Tibial nerve (tissue), 4 donors: ENCODE measurements at regions not wholly inside any gene's neighbourhood (a gene's known extent, or its start where the extent isn't known, plus 50 kb on each side); places are given as distances from the start of the nearest gene placed in this dataset.

Source experiments
- DNase-seq, 2 donors: peaks; one replicate each; pipeline ENCODE4 v3.0.0-alpha.2; 2019; ENCODE audit warnings: low spot score in 2 of 2
- H3K27ac ChIP-seq, 4 donors: fragments of 200-600 bp; sonication (generic) in 3 of 4; one replicate each; pipeline ENCODE4 v1.5.1; 2017 to 2019; ENCODE audit warnings: mild to moderate bottlenecking in 1 of 4
- H3K27me3 ChIP-seq, 2 donors: fragments of 200-600 bp; sonication (generic) in 1 of 2; one replicate each; pipeline versions ENCODE4 v1.5.1 to v1.6.0; 2017 to 2019
- H3K36me3 ChIP-seq, 3 donors: fragments of 200-600 bp; sonication (generic); one replicate each; pipeline ENCODE4 v1.5.1; 2018 to 2019
- H3K4me1 ChIP-seq, 4 donors: fragments of 200-600 bp; sonication (generic) in 3 of 4; one replicate each; pipeline ENCODE4 v1.5.1; 2017 to 2019
- H3K4me3 ChIP-seq, 4 donors: fragments of 200-600 bp; sonication (generic) in 3 of 4; one replicate each; pipeline ENCODE4 v1.5.1; 2017 to 2019; ENCODE audit warnings: mild to moderate bottlenecking in 1 of 4, moderate library complexity in 1 of 4
- H3K9me3 ChIP-seq, 4 donors: fragments of 200-600 bp; sonication (generic) in 3 of 4; one replicate each; pipeline ENCODE4 v1.5.1; 2017 to 2019
- EP300 ChIP-seq, 2 donors: sonication (generic); formaldehyde crosslinking; IDR thresholded peaks; one replicate each; pipeline ENCODE4 v1.6.1; 2017; ENCODE audit warnings: antibody characterized with exemption in 2 of 2, mild to moderate bottlenecking in 1 of 2
- POLR2A ChIP-seq, 2 donors: fragments of 450-650 bp; IDR thresholded peaks; one replicate each; pipeline ENCODE4 v1.6.1; 2017; ENCODE audit warnings: antibody characterized with exemption in 2 of 2, mild to moderate bottlenecking in 2 of 2, moderate library complexity in 2 of 2
- WGBS, 2 donors: methylation state at CpG; one replicate each; pipeline ENCODE4 v1.1.5; 2018; 5-methylcytosine and 5-hydroxymethylcytosine counted together
- TF ChIP-seq, protein P1 (sequence below), 5 experiments: fragments of 200-600 bp in 3 of 5; fragments of 450-650 bp in 2 of 5; sonication (generic) in 3 of 5; IDR thresholded peaks; one replicate each; pipeline ENCODE4 v1.5.1; 2016 to 2019; ENCODE audit warnings: antibody characterized with exemption in 5 of 5, mild to moderate bottlenecking in 3 of 5, moderate library complexity in 2 of 5

DNA sequence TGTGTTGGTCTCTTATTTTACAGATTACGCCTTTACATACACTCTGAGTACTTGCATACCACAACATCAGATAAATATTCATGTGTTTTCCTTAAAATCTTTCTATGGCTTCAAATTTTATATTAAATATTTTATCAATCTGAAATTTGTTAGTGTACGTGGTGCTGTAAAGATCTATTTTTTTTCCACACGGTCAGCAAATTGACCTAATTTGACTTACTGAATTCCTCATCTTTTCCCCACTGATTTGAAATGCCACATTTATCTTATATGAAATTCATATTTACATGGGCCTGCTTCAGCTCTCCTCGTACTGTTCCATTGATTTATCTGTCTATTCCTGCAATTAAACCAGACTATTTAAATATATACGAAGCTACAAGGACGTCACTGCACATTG is 433.8 kb upstream of the ZNF507 start:
- no peak for DNase-seq
- Histone ChIP-seq H3K36me3 (no peaks in the 10 kb centered on the region), H3K27ac (no peak overlapping the region), H3K4me1 (peaks cover 0 to 8% (median 0%) of the 10 kb centered on the region in 4 donors), H3K4me3 (no peak overlapping the region), H3K27me3 (no peaks in the 10 kb centered on the region), H3K9me3 (no peaks in the 10 kb centered on the region)
- TF ChIP-seq, protein P1, sequence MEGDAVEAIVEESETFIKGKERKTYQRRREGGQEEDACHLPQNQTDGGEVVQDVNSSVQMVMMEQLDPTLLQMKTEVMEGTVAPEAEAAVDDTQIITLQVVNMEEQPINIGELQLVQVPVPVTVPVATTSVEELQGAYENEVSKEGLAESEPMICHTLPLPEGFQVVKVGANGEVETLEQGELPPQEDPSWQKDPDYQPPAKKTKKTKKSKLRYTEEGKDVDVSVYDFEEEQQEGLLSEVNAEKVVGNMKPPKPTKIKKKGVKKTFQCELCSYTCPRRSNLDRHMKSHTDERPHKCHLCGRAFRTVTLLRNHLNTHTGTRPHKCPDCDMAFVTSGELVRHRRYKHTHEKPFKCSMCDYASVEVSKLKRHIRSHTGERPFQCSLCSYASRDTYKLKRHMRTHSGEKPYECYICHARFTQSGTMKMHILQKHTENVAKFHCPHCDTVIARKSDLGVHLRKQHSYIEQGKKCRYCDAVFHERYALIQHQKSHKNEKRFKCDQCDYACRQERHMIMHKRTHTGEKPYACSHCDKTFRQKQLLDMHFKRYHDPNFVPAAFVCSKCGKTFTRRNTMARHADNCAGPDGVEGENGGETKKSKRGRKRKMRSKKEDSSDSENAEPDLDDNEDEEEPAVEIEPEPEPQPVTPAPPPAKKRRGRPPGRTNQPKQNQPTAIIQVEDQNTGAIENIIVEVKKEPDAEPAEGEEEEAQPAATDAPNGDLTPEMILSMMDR (IDR thresholded peaks at IDR 0.05) = no peak
- no peak for TF ChIP-seq POLR2A (IDR thresholded peaks at IDR 0.05)
- no peak for TF ChIP-seq EP300 (IDR thresholded peaks at IDR 0.05)
- WGBS, 2 donors = 67 to 68% methylated on average over 6 of the region's 6 CpGs

DNA sequence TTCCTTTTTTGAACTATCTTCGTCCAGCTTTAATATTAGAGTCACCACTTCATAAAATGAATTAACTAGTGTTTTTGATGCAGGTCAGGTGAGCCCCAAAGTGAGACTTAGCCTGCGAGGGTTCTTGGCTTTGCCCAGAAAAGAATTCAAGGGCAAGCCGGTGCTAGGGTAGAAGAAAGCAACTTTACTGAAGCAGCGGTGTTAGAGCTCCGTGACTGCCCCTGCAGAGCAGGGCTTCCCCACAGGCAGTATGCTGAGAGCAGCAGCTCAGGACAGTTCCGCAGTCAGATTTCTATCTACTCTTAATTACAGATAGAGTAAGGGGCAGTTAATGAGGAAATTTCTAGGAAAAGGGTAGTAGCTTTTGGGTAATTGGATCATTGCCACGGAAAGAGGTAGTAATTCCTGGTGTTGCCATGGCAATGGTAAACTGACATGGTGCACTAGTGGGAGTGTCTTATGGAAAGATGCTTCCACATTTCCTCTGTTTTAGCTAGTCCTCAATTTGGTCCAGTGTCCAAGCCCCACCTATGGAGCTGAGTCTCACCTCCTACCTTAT is 432.2 kb upstream of the ZNF507 start:
- Histone ChIP-seq H3K36me3 (no peaks in the 10 kb centered on the region), H3K4me3 (no peak overlapping the region), H3K27ac (no peak overlapping the region), H3K4me1 (no peaks in the 10 kb centered on the region), H3K27me3 (no peaks in the 10 kb centered on the region), H3K9me3 (no peaks in the 10 kb centered on the region)
- TF ChIP-seq POLR2A (IDR thresholded peaks at IDR 0.05) (no peak), EP300 (IDR thresholded peaks at IDR 0.05) (no peak)
- TF ChIP-seq, protein P1 (IDR thresholded peaks at IDR 0.05) = no peak
- WGBS, 2 donors = 58 to 59% methylated on average over 7 of the region's 7 CpGs
- DNase-seq = no peak

DNA sequence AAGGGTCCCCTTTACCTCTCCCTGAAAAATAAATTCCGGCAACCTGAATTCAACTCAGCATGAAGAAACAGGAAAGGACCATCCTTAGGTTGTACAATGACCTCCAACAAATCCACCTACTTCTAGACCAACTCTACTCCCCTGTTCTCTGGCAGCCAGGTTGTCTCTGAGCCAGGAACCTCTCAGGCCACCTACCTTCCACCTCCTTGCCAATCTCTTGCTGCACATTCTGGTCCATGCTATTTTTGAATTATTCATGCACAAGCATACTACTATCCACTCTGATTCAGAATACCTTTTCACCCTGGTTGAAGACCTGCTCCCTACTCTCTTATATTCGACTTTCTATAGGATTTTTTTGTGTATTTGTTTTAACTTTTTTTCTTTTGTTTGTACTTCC is 415.0 kb upstream of the ZNF507 start:
- peaks cover 0 to 4% (median under 1%) of the 10 kb centered on the region in 4 donors for H3K9me3 ChIP-seq
- 82 to 88% methylated on average over 2 of the region's 2 CpGs for WGBS, 2 donors
- H3K27me3 ChIP-seq = no peaks in the 10 kb centered on the region
- no peak overlapping the region for H3K4me3 ChIP-seq
- H3K36me3 ChIP-seq = no peaks in the 10 kb centered on the region
- no peaks in the 10 kb centered on the region for H3K4me1 ChIP-seq
- DNase-seq = no peak
- TF ChIP-seq, protein P1 (IDR thresholded peaks at IDR 0.05) = no peak
- TF ChIP-seq EP300 (IDR thresholded peaks at IDR 0.05) (no peak), POLR2A (IDR thresholded peaks at IDR 0.05) (no peak)
- H3K27ac ChIP-seq = no peak overlapping the region

DNA sequence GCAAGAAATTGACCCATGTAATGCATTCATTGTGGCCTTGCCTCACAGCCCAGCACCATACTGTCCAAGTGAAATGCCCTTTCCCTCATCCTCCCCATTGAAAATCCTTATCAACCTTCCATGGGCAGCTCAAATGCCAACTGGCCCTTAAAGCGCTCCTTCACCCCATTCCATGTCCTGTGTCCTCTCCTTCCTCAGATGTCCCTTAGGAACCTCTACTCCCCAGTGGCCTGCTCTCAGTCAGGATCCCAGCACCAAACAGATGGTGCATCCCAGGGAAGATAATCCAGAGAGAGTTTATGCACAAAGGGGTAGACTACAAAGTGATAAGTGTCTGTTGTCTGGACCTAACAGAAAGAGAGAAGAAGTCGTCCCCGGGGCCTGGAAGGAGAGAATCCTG is 407.4 kb upstream of the ZNF507 start:
- H3K4me3 ChIP-seq = no peak overlapping the region
- H3K27ac ChIP-seq = no peak overlapping the region
- no peak for DNase-seq
- no peaks in the 10 kb centered on the region for H3K9me3 ChIP-seq
- no peaks in the 10 kb centered on the region for H3K27me3 ChIP-seq
- no peaks in the 10 kb centered on the region for H3K4me1 ChIP-seq
- WGBS, 2 donors = 59 to 73% methylated on average over 3 of the region's 3 CpGs
- H3K36me3 ChIP-seq = no peaks in the 10 kb centered on the region
- TF ChIP-seq POLR2A (IDR thresholded peaks at IDR 0.05) (no peak), EP300 (IDR thresholded peaks at IDR 0.05) (no peak)
- TF ChIP-seq, protein P1 (IDR thresholded peaks at IDR 0.05) = no peak

DNA sequence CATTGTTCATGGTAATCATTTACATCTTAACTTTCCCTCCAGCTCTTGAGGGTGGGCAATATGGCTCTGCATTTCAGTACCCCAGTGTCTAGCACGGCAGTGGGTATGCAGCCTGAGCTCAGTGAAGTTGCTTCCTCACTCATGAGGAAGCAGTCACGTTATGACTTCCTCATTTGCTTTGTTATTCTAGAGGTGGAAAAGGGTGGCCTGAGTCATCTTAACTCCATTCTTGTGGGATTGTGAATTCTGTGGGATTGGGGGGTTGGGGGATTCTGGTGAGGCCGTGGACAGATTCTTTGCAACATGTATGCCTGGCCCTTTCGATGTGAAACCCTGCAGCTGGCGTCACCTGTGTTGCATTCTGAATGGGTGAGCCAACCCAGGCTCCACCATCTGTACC is 406.7 kb upstream of the ZNF507 start:
- Histone ChIP-seq H3K9me3 (no peaks in the 10 kb centered on the region), H3K4me3 (no peak overlapping the region), H3K36me3 (no peaks in the 10 kb centered on the region), H3K27me3 (no peaks in the 10 kb centered on the region), H3K27ac (no peak overlapping the region), H3K4me1 (no peaks in the 10 kb centered on the region)
- WGBS, 2 donors = 67 to 71% methylated on average over 5 of the region's 5 CpGs
- no peak for DNase-seq
- TF ChIP-seq POLR2A (IDR thresholded peaks at IDR 0.05) (no peak), EP300 (IDR thresholded peaks at IDR 0.05) (no peak)
- TF ChIP-seq, protein P1 (IDR thresholded peaks at IDR 0.05) = no peak
